ENCODE measurements at regions not wholly inside any gene's neighbourhood (a gene's known extent, or its start where the extent isn't known, plus 50 kb on each side); places are given as distances from the start of the nearest gene placed in this dataset.
A peak's percentile ranks its signal among the peaks of the same experiment; 100 is the strongest.

- no peak overlapping the region for H3K4ac ChIP-seq (ENCODE audit: low read depth, low read length)
- Mint-ChIP-seq H3K36me3 (ENCODE audit: insufficient read depth in 1 of 3, low read depth in 3 of 3) (no peaks in the 10 kb centered on the region; a peak in 1 of 7 replicates), H3K4me1 (peaks cover 53 to 60% of the 10 kb centered on the region in 2 experiments), H3K27me3 (ENCODE audit: low read depth) (peaks cover 16% of the 10 kb centered on the region), H3K4me3 (no peak overlapping the region; a peak in 1 of 5 replicates), H3K9me3 (no peaks in the 10 kb centered on the region), H3K27ac (peak overlapping the region in 1 of 3 experiments; percentile 2; a peak in 2 of 7 replicates)
- TF ChIP-seq, protein P1, sequence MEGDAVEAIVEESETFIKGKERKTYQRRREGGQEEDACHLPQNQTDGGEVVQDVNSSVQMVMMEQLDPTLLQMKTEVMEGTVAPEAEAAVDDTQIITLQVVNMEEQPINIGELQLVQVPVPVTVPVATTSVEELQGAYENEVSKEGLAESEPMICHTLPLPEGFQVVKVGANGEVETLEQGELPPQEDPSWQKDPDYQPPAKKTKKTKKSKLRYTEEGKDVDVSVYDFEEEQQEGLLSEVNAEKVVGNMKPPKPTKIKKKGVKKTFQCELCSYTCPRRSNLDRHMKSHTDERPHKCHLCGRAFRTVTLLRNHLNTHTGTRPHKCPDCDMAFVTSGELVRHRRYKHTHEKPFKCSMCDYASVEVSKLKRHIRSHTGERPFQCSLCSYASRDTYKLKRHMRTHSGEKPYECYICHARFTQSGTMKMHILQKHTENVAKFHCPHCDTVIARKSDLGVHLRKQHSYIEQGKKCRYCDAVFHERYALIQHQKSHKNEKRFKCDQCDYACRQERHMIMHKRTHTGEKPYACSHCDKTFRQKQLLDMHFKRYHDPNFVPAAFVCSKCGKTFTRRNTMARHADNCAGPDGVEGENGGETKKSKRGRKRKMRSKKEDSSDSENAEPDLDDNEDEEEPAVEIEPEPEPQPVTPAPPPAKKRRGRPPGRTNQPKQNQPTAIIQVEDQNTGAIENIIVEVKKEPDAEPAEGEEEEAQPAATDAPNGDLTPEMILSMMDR (conservative IDR thresholded peaks at IDR 0.05), result no peak
- no peaks in the 10 kb centered on the region for H3K9me3 ChIP-seq (ENCODE audit: control insufficient read depth, low read depth, low read length)
- WGBS (ENCODE audit: extremely low coverage, insufficient read length, low lambda C conversion rate), result no CpG with 5 or more reads among the region's 18 CpGs
- H3K27ac ChIP-seq (ENCODE audit: insufficient read length, low read depth, low read length), result no peak overlapping the region
- no peak overlapping the region for H2BK120ac ChIP-seq (ENCODE audit: low read depth, low read length, poor library complexity, severe bottlenecking)
- H3K79me1 ChIP-seq (ENCODE audit: insufficient read depth, low read depth, low read length, poor library complexity, severe bottlenecking), result no peaks in the 10 kb centered on the region
- no peak overlapping the region for H3T11ph ChIP-seq (ENCODE audit: low read length)
- DNase-seq, result peak; percentile 29
- no peak overlapping the region for H3K23ac ChIP-seq (ENCODE audit: insufficient read length, low read depth, low read length)
- no peak overlapping the region for H2BK5ac ChIP-seq (ENCODE audit: insufficient read length, low read length)
- no peaks in the 10 kb centered on the region for H3K79me2 ChIP-seq (ENCODE audit: insufficient read depth, low read length)
- H2BK12ac ChIP-seq (ENCODE audit: insufficient read length, low read depth, low read length), result no peak overlapping the region
- no peak overlapping the region for H3K9ac ChIP-seq (ENCODE audit: extremely low read depth, insufficient read length, low read length)
- no peak overlapping the region for H3K4me2 ChIP-seq (ENCODE audit: insufficient read depth, insufficient read length, low read length)
- H3K27me3 ChIP-seq (ENCODE audit: insufficient read depth, low read length), result no peaks in the 10 kb centered on the region
- no peak overlapping the region for H2AFZ ChIP-seq (ENCODE audit: low read length)
- no peak overlapping the region for H2BK15ac ChIP-seq (ENCODE audit: low read depth, low read length)
- H3K56ac ChIP-seq (ENCODE audit: insufficient read length, low read depth, low read length), result no peak overlapping the region
- no peak overlapping the region for H3K18ac ChIP-seq (ENCODE audit: insufficient read length, low read depth, low read length)
- no peak overlapping the region for H4K91ac ChIP-seq (ENCODE audit: insufficient read length, low read depth, low read length)
- peaks cover 6% of the 10 kb centered on the region; the same call in 1 of the 2 replicates for H3K4me1 ChIP-seq (ENCODE audit: insufficient read depth, low read length)
- no peaks in the 10 kb centered on the region for H3K23me2 ChIP-seq (ENCODE audit: insufficient read length, low read depth, low read length, poor library complexity, severe bottlenecking)
- H3K14ac ChIP-seq (ENCODE audit: insufficient read depth, low read length), result no peak overlapping the region
- no peaks in the 10 kb centered on the region for H4K20me1 ChIP-seq (ENCODE audit: control insufficient read depth, insufficient read depth, insufficient read length)
- no peak overlapping the region for H2AK5ac ChIP-seq (ENCODE audit: insufficient read length, low read length)
- no peak overlapping the region for H4K8ac ChIP-seq (replicated peaks; ENCODE audit: insufficient read length, low read depth, low read length)
- no peak overlapping the region for H4K5ac ChIP-seq (ENCODE audit: insufficient read length, low read depth, low read length)
- no peak overlapping the region for H2BK20ac ChIP-seq (ENCODE audit: low read depth, low read length, poor library complexity, severe bottlenecking)
Observed at GRCh38 chr6:168157272-168158212, 78.5 kb upstream of the FRMD1 start.
